ENCODE measurements at regions not wholly inside any gene's neighbourhood (a gene's known extent, or its start where the extent isn't known, plus 50 kb on each side); places are given as distances from the start of the nearest gene placed in this dataset.
"Not testable (repeated sequence)": the region's sequence is repeated elsewhere in the genome, so short reads cannot be mapped to it uniquely, and the experiment has no call there.

GRCh38 chr2:60212181-60212945 lies 341.1 kb downstream of the BCL11A start:
- H3K4me3 ChIP-seq (ENCODE audit: low read length) = no peak overlapping the region
- no peak for DNase-seq (ENCODE audit: low read depth)
- TF ChIP-seq CTCF (conservative IDR thresholded peaks at IDR 0.05; ENCODE audit: low read depth, low read length) = no peak

GRCh38 chr2:60189006-60189405 lies 364.4 kb downstream of the BCL11A start:
- not testable (repeated sequence) for H3K4me3 ChIP-seq (ENCODE audit: low read length); DNase-seq (ENCODE audit: low read depth)

GRCh38 chr2:60175290-60175689 lies 378.2 kb downstream of the BCL11A start:
- no peak overlapping the region for H3K4me3 ChIP-seq (ENCODE audit: low read length)
- no peak for DNase-seq (ENCODE audit: low read depth)
- TF ChIP-seq CTCF (conservative IDR thresholded peaks at IDR 0.05; ENCODE audit: low read depth, low read length) = no peak

GRCh38 chr2:60174146-60174545 lies 379.3 kb downstream of the BCL11A start:
- no peak for DNase-seq (ENCODE audit: low read depth)
- no peak for TF ChIP-seq CTCF (conservative IDR thresholded peaks at IDR 0.05; ENCODE audit: low read depth, low read length)
- no peak overlapping the region for H3K4me3 ChIP-seq (ENCODE audit: low read length)

- no peak for DNase-seq (ENCODE audit: low read depth)
- no peak overlapping the region for H3K4me3 ChIP-seq (ENCODE audit: low read length)
- TF ChIP-seq CTCF (conservative IDR thresholded peaks at IDR 0.05; ENCODE audit: low read depth, low read length) = no peak
These were observed 380.7 kb downstream of the BCL11A start for GRCh38 chr2:60172801-60173200.

GRCh38 chr2:60170272-60170671 lies 383.2 kb downstream of the BCL11A start:
- no peak for DNase-seq (ENCODE audit: low read depth)
- no peak overlapping the region for H3K4me3 ChIP-seq (ENCODE audit: low read length)
- TF ChIP-seq CTCF (conservative IDR thresholded peaks at IDR 0.05; ENCODE audit: low read depth, low read length) = no peak

GRCh38 chr2:60168247-60168646 lies 385.2 kb downstream of the BCL11A start:
- TF ChIP-seq CTCF (conservative IDR thresholded peaks at IDR 0.05; ENCODE audit: low read depth, low read length) = no peak
- no peak overlapping the region for H3K4me3 ChIP-seq (ENCODE audit: low read length)
- DNase-seq (ENCODE audit: low read depth) = no peak

All from retinal pigment epithelial cell (primary cell).